Activated CD8-positive, alpha-beta T cell treated with anti-CD3 and anti-CD28 coated beads, Interleukin-2, amount 10 ng/mL, durations not matched to agents 7 days and 5 days (primary cell): ENCODE measurements at regions not wholly inside any gene's neighbourhood (a gene's known extent, or its start where the extent isn't known, plus 50 kb on each side); places are given as distances from the start of the nearest gene placed in this dataset.

Source experiments
- ATAC-seq: fragments of 150-1000 bp; cut with Tn5 transposase; one replicate; pipeline ENCODE4 v1.10.0; 2021; ENCODE audit warnings: moderate library complexity
- CTCF ChIA-PET: fragments of 350-600 bp; sonication (Branson Sonifier 250); formaldehyde crosslinking; loops from one replicate; lab custom pipeline; 2021; ENCODE audit warnings: antibody characterized with exemption; lab: Charles Lee
- POLR2A ChIA-PET: fragments of 350-600 bp; sonication (Branson Sonifier 250); formaldehyde crosslinking; loops from one replicate; lab custom pipeline; 2021; ENCODE audit warnings: antibody characterized with exemption; lab: Charles Lee
- DNase-seq: peaks from one replicate; pipeline ENCODE4 v3.0.0-alpha.2; 2020
- H3K27ac Mint-ChIP-seq: one replicate; pipeline ENCODE4 v1.8.0; 2021; ENCODE audit warnings: mild to moderate bottlenecking, mixed read lengths
- H3K27me3 Mint-ChIP-seq: one replicate; pipeline ENCODE4 v1.8.0; 2021; ENCODE audit warnings: low read depth, mixed read lengths
- H3K36me3 Mint-ChIP-seq: one replicate; pipeline ENCODE4 v1.8.0; 2021; ENCODE audit warnings: low read depth, mixed read lengths
- H3K4me1 Mint-ChIP-seq: one replicate; pipeline ENCODE4 v1.8.0; 2021; ENCODE audit warnings: low read depth, mixed read lengths
- H3K4me3 Mint-ChIP-seq: one replicate; pipeline ENCODE4 v1.8.0; 2021; ENCODE audit warnings: mild to moderate bottlenecking, mixed read lengths
- H3K9me3 Mint-ChIP-seq: one replicate; pipeline ENCODE4 v1.8.0; 2022; ENCODE audit warnings: mixed read lengths; ENCODE audit not compliant: insufficient read depth

DNA sequence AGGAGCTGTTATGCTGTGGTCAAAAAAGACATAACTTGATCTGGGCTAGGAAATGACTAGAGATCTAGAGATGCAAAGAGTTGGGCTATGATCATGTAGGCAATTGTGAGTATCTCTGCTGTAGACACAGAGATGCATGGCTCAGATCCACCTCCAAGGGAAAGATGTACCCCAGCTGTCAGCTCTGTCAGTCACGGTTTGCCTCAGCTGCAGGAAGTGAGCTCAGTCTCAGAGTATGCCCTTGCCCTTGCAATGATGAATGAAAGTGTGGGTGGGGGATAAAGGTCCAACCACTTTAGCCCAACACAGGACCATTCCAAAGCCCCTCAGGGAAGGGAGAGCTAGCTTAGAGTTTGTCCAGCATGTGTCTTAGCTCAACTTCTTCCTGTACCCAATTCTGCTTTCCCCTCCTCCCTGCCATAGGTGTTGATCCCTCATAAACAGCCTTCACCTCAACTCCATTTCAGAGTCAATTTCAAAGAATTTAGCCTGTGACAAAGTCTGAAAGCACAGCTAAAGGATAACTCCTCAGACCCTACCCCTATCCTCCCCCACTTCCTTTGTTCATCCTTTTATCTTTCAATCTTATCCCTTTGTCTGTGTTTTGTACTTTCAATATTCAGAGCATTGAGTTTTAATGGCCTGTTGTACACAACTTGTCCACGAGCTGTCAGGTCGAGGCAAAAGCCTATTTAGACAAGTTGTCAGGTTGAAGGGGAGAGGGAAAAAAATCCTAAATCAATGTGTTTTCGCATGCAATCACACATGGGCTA is 90.6 kb downstream of the MID1IP1 start:
- no peaks in the 10 kb centered on the region for H3K9me3 Mint-ChIP-seq
- peak overlapping the region; percentile 33 for H3K27ac Mint-ChIP-seq
- H3K36me3 Mint-ChIP-seq = no peaks in the 10 kb centered on the region
- ChIA-PET POLR2A (interaction anchor here (1.5 kb wide), 1 partner anchor 87 kb away, joined by 3 read pairs; no protein-coding TSS in a partner anchor), CTCF (interaction anchor here (2.1 kb wide), 1 partner anchor 12 kb away, joined by 6 read pairs; no protein-coding TSS in a partner anchor)
- H3K27me3 Mint-ChIP-seq = no peaks in the 10 kb centered on the region
- ATAC-seq = peak; percentile 60
- no peak overlapping the region for H3K4me3 Mint-ChIP-seq
- peaks cover 12% of the 10 kb centered on the region for H3K4me1 Mint-ChIP-seq
- DNase-seq = peak; percentile 26

GRCh38 chrX:38893441-38893840 is 92.2 kb downstream of the MID1IP1 start:
- Mint-ChIP-seq H3K9me3 (no peaks in the 10 kb centered on the region), H3K36me3 (no peaks in the 10 kb centered on the region), H3K27me3 (no peaks in the 10 kb centered on the region), H3K4me3 (no peak overlapping the region), H3K27ac (no peak overlapping the region), H3K4me1 (peaks cover 12% of the 10 kb centered on the region)
- DNase-seq (no peak), ATAC-seq (no peak)
- ChIA-PET POLR2A (interaction anchor here (0.7 kb wide), 1 partner anchor 21 kb away, joined by 3 read pairs; no protein-coding TSS in a partner anchor), CTCF (no interaction called here)

DNA sequence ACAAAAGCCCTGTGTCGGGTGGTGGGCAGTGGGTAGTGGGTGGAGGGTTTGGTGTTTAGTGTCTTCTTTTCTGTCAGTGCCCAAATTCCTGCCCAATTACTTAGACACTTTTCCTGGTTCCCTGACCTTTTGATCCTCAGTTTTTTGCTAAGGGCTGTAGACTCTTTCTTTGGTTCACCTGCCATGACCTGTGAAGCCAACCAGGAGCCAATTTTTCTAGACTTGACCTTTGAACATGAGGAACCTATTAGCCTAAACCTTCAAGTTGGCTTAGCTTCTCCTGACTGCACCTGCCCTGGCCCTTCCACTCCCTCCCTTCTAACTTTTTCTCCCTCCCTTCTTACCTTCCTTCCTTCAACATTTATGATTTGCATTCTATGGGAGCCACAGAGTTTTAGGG is 94.5 kb downstream of the MID1IP1 start:
- POLR2A ChIA-PET = no interaction called here
- H3K36me3 Mint-ChIP-seq = no peaks in the 10 kb centered on the region
- CTCF ChIA-PET = no interaction called here
- peaks cover 12% of the 10 kb centered on the region for H3K4me1 Mint-ChIP-seq
- no peak overlapping the region for H3K27ac Mint-ChIP-seq
- no peak overlapping the region for H3K4me3 Mint-ChIP-seq
- H3K9me3 Mint-ChIP-seq = no peaks in the 10 kb centered on the region
- no peaks in the 10 kb centered on the region for H3K27me3 Mint-ChIP-seq
- ATAC-seq (no peak), DNase-seq (no peak)

GRCh38 chrX:38896724-38897298 is 95.6 kb downstream of the MID1IP1 start:
- ChIA-PET POLR2A (interaction anchor here (0.9 kb wide), 1 partner anchor 524 kb away, joined by 3 read pairs; no protein-coding TSS in a partner anchor), CTCF (interaction anchor here (0.6 kb wide), 1 partner anchor 131 kb away, joined by 3 read pairs; no protein-coding TSS in a partner anchor)
- Mint-ChIP-seq H3K36me3 (no peaks in the 10 kb centered on the region), H3K4me3 (no peak overlapping the region), H3K27me3 (no peaks in the 10 kb centered on the region), H3K27ac (no peak overlapping the region), H3K4me1 (peaks cover 6% of the 10 kb centered on the region), H3K9me3 (no peaks in the 10 kb centered on the region)
- ATAC-seq (no peak), DNase-seq (no peak)

DNA sequence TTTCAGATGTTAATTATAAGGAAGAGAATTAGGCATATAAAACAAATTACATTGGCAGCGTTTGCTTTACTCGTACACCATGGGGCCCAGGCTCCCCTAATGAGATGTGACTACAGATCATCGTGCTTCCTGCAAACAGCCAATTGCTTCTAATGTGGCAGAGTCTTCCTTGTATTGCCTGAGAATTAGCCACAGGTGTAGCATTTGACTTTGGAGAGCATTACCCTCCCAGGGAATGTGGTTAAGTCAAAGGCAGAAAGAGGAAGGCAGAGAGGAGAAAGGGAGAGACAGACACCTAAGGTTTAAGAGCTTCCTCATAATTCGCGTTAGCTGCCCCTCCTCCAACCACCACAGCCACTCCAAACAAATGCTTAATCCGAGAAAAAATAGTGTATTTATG is 97.0 kb downstream of the MID1IP1 start:
- ATAC-seq (no peak), DNase-seq (no peak)
- H3K27me3 Mint-ChIP-seq = no peaks in the 10 kb centered on the region
- no peak overlapping the region for H3K27ac Mint-ChIP-seq
- CTCF ChIA-PET = interaction anchor here (1.4 kb wide), 1 partner anchor 11 kb away, joined by 3 read pairs; no protein-coding TSS in a partner anchor
- POLR2A ChIA-PET = no interaction called here
- no peaks in the 10 kb centered on the region for H3K4me1 Mint-ChIP-seq
- no peaks in the 10 kb centered on the region for H3K9me3 Mint-ChIP-seq
- H3K4me3 Mint-ChIP-seq = no peak overlapping the region
- no peaks in the 10 kb centered on the region for H3K36me3 Mint-ChIP-seq

- ChIA-PET POLR2A (no interaction called here), CTCF (no interaction called here)
- H3K27me3 Mint-ChIP-seq = no peaks in the 10 kb centered on the region
- H3K36me3 Mint-ChIP-seq = no peaks in the 10 kb centered on the region
- no peak overlapping the region for H3K27ac Mint-ChIP-seq
- H3K9me3 Mint-ChIP-seq = no peaks in the 10 kb centered on the region
- H3K4me3 Mint-ChIP-seq = no peak overlapping the region
- ATAC-seq (no peak), DNase-seq (no peak)
- H3K4me1 Mint-ChIP-seq = no peaks in the 10 kb centered on the region
These were observed 98.4 kb downstream of the MID1IP1 start for GRCh38 chrX:38899650-38900049.

DNA sequence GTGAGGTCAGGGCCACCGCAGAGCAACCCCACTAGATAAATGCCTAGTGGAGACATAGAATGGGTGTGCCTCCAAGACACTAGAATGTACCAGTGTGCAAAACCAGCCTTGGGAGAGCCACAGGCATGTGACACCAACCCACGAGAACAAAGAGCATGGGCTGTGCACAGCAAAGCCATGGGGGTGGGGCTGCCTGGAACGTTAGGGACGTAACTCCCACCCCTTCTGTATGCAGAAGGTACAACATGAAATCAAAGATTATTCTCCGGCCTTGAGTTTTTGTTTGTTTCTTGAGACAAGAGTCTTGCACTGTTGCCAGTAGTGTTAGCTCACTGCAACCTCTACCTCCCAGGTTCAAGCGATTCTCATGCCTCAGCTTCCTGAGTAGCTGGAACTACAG is 99.5 kb downstream of the MID1IP1 start:
- Mint-ChIP-seq H3K9me3 (no peaks in the 10 kb centered on the region), H3K36me3 (no peaks in the 10 kb centered on the region)

DNA sequence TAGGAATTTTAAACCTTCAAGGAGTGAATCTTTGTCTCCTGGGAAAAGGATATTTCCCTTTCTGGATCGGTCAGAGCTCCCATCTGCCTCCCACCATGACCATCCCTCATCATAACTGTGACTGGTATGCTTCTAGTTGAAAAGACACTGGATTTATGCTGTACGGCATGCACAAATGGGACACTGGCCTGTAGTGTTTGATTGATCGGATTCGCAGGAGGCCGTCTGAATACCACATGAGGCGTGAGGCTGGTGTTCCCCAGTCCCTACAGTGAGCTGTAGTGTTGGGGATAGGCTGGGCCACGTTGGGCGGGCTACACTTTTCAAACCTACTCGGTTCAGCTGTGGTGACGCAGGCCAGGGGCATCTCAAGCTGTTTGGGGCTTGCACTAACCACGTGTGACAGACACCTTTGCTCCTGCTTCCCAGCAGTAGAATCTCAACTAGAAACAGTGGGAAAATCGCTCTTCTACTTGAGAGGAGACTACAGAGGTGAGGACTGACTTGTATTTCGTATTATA is 101.8 kb downstream of the MID1IP1 start:
- H3K4me1 Mint-ChIP-seq = no peaks in the 10 kb centered on the region
- H3K4me3 Mint-ChIP-seq = no peak overlapping the region
- no peaks in the 10 kb centered on the region for H3K27me3 Mint-ChIP-seq
- ChIA-PET CTCF (no interaction called here), POLR2A (no interaction called here)
- H3K9me3 Mint-ChIP-seq = no peaks in the 10 kb centered on the region
- ATAC-seq (no peak), DNase-seq (no peak)
- no peaks in the 10 kb centered on the region for H3K36me3 Mint-ChIP-seq
- no peak overlapping the region for H3K27ac Mint-ChIP-seq

More for the DNA sequence above, 99.5 kb downstream of the MID1IP1 start:
- ATAC-seq (no peak), DNase-seq (no peak)
- ChIA-PET POLR2A (interaction anchor here (0.6 kb wide), 1 partner anchor 411 kb away, joined by 11 read pairs; no protein-coding TSS in a partner anchor), CTCF (no interaction called here)
- Mint-ChIP-seq H3K4me3 (no peak overlapping the region), H3K4me1 (no peaks in the 10 kb centered on the region), H3K27me3 (no peaks in the 10 kb centered on the region), H3K27ac (no peak overlapping the region)

GRCh38 chrX:38916801-38917200 is 115.5 kb downstream of the MID1IP1 start:
- ATAC-seq (no peak), DNase-seq (no peak)
- Mint-ChIP-seq H3K27ac (no peak overlapping the region), H3K9me3 (no peaks in the 10 kb centered on the region), H3K27me3 (no peaks in the 10 kb centered on the region), H3K4me1 (no peaks in the 10 kb centered on the region), H3K4me3 (no peak overlapping the region), H3K36me3 (peaks cover 2% of the 10 kb centered on the region)
- ChIA-PET POLR2A (no interaction called here), CTCF (no interaction called here)

DNA sequence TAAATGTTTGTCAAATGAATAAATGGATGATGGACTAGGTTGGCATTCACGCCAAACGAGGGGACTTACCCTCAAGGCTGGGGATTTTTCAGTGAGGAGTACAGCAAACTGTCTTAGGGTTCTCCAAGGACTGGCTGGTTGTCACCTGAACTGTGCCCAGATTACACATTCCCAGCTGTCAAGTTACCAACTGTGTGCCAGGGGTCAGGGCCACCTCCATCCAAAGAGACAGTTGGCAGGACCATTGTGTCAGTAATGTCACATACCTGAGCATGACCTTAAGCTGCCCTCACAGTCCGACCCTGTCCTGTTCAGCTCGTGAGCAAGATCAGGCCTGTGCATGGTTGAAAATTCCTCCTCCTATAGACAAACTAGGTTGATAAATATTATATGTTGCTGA is 116.7 kb downstream of the MID1IP1 start:
- Mint-ChIP-seq H3K9me3 (no peaks in the 10 kb centered on the region), H3K36me3 (peaks cover 2% of the 10 kb centered on the region), H3K27ac (no peak overlapping the region), H3K4me3 (no peak overlapping the region), H3K27me3 (no peaks in the 10 kb centered on the region), H3K4me1 (no peaks in the 10 kb centered on the region)
- ATAC-seq = no peak
- CTCF ChIA-PET = no interaction called here
- DNase-seq = no peak
- POLR2A ChIA-PET = no interaction called here

DNA sequence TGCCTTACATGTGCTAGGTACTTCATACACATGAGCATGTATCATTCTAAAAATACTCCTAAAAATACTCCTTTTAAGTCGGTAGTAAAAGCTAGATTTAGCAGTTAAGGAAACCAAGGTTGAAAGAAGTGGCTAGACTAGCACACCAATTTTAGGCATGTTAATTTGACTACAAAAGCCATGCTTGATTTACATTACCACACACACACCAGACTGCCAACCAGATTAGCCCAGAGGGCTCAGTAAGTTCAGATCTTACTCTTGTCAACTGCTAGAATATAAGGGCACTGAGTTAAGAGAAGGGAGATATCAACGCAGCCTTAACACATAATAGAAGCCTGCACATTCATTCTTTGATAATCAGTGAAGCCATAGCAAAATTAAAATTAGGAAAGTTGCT is 117.9 kb downstream of the MID1IP1 start:
- no peaks in the 10 kb centered on the region for H3K9me3 Mint-ChIP-seq
- ATAC-seq (no peak), DNase-seq (no peak)
- CTCF ChIA-PET = no interaction called here
- no peaks in the 10 kb centered on the region for H3K4me1 Mint-ChIP-seq
- H3K27ac Mint-ChIP-seq = no peak overlapping the region
- peaks cover under 1% of the 10 kb centered on the region for H3K36me3 Mint-ChIP-seq
- POLR2A ChIA-PET = no interaction called here
- H3K4me3 Mint-ChIP-seq = no peak overlapping the region
- H3K27me3 Mint-ChIP-seq = no peaks in the 10 kb centered on the region

- no peak overlapping the region for H3K27ac Mint-ChIP-seq
- POLR2A ChIA-PET = no interaction called here
- H3K27me3 Mint-ChIP-seq = no peaks in the 10 kb centered on the region
- ATAC-seq = no peak
- no peaks in the 10 kb centered on the region for H3K36me3 Mint-ChIP-seq
- DNase-seq = no peak
- CTCF ChIA-PET = no interaction called here
- no peaks in the 10 kb centered on the region for H3K4me1 Mint-ChIP-seq
- H3K4me3 Mint-ChIP-seq = no peak overlapping the region
- H3K9me3 Mint-ChIP-seq = no peaks in the 10 kb centered on the region
These were observed 118.7 kb downstream of the MID1IP1 start for GRCh38 chrX:38919853-38920528.
